GM12864 (cell line): ENCODE measurements at regions not wholly inside any gene's neighbourhood (a gene's known extent, or its start where the extent isn't known, plus 50 kb on each side); places are given as distances from the start of the nearest gene placed in this dataset.

Source experiments
- DNase-seq: peaks from one replicate; pipeline ENCODE4 v3.0.0-alpha.2; 2011; ENCODE audit warnings: low read depth
- H3K4me3 ChIP-seq: 2 replicates; pipeline ENCODE4 v1.5.1; 2011; ENCODE audit warnings: mild to moderate bottlenecking, low read depth, low read length, control low read depth
- TF ChIP-seq, protein P1 (sequence below): IDR thresholded peaks from 2 replicates; pipeline ENCODE4 v1.5.1; 2011; ENCODE audit warnings: low read depth, mild to moderate bottlenecking, moderate library complexity, low read length, control low read depth, inconsistent platforms; ENCODE audit errors: missing control alignments

GRCh38 chr4:165635381-165635780 is 237.7 kb upstream of the TLL1 start:
- TF ChIP-seq, protein P1, sequence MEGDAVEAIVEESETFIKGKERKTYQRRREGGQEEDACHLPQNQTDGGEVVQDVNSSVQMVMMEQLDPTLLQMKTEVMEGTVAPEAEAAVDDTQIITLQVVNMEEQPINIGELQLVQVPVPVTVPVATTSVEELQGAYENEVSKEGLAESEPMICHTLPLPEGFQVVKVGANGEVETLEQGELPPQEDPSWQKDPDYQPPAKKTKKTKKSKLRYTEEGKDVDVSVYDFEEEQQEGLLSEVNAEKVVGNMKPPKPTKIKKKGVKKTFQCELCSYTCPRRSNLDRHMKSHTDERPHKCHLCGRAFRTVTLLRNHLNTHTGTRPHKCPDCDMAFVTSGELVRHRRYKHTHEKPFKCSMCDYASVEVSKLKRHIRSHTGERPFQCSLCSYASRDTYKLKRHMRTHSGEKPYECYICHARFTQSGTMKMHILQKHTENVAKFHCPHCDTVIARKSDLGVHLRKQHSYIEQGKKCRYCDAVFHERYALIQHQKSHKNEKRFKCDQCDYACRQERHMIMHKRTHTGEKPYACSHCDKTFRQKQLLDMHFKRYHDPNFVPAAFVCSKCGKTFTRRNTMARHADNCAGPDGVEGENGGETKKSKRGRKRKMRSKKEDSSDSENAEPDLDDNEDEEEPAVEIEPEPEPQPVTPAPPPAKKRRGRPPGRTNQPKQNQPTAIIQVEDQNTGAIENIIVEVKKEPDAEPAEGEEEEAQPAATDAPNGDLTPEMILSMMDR, result no peak
- H3K4me3 ChIP-seq, result no peak overlapping the region
- DNase-seq, result no peak

GRCh38 chr4:165635951-165636350 is 237.1 kb upstream of the TLL1 start:
- TF ChIP-seq, protein P1, result no peak
- no peak overlapping the region for H3K4me3 ChIP-seq
- no peak for DNase-seq

DNA sequence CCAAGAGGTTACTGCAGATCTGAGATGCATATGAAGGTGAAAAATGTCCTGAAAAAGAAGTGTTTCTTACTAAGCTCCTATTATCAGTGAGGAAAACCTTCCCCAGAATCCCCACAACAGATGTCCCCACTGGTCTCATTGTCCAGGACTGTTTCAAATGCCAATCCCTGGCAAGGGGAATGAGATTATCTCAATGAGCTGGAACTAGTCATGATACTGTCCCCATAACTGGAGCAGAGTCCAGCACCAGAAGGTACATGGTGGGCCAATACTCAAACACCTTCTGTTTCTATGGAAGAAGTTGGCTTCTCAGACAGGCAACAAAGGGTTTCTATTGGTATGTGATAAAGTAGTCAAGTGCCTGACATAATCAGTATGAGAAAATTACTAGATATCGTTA is 221.1 kb upstream of the TLL1 start:
- no peak overlapping the region for H3K4me3 ChIP-seq
- DNase-seq, result no peak

DNA sequence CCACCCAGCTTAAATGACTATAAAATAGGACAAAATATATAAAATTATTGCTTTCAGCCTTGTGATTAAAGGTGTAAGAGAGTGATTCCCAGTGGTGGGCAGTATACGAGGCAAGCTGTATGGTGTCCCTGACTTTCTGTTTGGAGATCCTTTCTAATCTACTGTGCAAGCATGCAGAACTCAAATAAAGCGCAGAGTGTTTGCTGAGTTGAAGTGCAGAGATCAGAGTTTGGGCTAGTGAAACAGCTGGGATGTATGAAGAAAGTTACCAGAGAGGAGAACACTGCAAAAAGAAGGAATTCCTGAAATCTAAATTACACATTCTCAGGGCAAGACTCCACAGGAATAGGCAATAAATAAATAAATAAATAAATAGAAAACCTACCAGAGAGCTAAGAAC is 218.5 kb upstream of the TLL1 start:
- TF ChIP-seq, protein P1, result no peak
- no peak overlapping the region for H3K4me3 ChIP-seq
- no peak for DNase-seq

More for the DNA sequence above, 221.1 kb upstream of the TLL1 start:
- TF ChIP-seq, protein P1, result no peak

DNA sequence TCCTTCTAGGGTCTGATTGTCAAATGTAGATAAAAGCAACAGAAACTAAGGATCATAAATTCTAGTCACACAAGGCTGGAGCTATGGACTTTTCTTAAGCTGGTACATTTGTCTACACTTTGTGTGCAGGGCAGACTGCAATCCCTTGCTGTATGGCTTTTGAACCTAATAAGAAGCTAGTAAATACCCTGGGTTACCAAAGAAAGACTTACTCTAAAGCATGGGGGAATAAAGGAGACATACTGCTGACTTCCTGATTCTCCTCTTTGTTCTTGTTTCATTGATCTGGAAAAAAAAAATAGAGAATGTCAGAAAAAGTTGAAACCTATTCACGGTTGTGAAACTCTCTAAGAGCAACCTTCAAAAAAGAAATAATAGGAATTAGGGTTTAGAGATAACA is 216.6 kb upstream of the TLL1 start:
- TF ChIP-seq, protein P1, result no peak
- DNase-seq, result no peak
- H3K4me3 ChIP-seq, result no peak overlapping the region

- DNase-seq, result no peak
- TF ChIP-seq, protein P1, result no peak
- no peak overlapping the region for H3K4me3 ChIP-seq
These were observed 216.1 kb upstream of the TLL1 start for GRCh38 chr4:165656829-165657490.

DNA sequence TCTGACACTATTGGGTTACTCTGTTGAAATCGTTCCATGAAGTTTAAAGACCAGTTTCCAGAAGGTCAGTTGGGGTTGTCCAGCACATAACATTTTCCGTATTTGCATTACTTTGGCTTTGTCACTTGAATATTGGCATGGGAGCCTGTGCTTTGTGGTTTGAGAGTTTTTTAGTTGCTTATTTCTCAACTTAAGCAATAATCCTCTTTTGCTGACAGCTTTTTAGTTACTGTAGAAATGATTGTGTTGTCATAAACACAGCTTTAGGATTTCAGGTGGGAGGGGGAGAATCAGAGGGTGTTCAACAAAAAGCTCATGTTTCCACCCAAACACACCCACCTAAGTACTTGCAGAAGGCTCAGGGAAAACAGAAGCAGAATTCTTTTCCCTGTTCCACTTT is 210.7 kb upstream of the TLL1 start:
- no peak overlapping the region for H3K4me3 ChIP-seq
- no peak for DNase-seq
- TF ChIP-seq, protein P1, result no peak
